Astrocyte of the cerebellum (primary cell): ENCODE measurements at regions not wholly inside any gene's neighbourhood (a gene's known extent, or its start where the extent isn't known, plus 50 kb on each side); places are given as distances from the start of the nearest gene placed in this dataset.
A peak's percentile ranks its signal among the peaks of the same experiment; 100 is the strongest.

Source experiments
- DNase-seq: peaks from one replicate; pipeline ENCODE4 v3.0.0-alpha.2; 2011; ENCODE audit warnings: low read depth
- H3K4me3 ChIP-seq: 2 replicates; pipeline ENCODE4 v1.5.1; 2011; ENCODE audit warnings: mild to moderate bottlenecking, low read depth, low read length, moderate library complexity
- in situ Hi-C: cut with HindIII; loops from 2 replicates; pipeline ENCODE4 v1.10.0; 2017; ENCODE audit warnings: low sequenced_read_pairs
- TF ChIP-seq, protein P1 (sequence below): IDR thresholded peaks from 2 replicates; pipeline ENCODE4 v1.5.1; 2012; ENCODE audit warnings: low read length, low read depth, moderate library complexity, mild to moderate bottlenecking; ENCODE audit errors: missing control alignments

DNA sequence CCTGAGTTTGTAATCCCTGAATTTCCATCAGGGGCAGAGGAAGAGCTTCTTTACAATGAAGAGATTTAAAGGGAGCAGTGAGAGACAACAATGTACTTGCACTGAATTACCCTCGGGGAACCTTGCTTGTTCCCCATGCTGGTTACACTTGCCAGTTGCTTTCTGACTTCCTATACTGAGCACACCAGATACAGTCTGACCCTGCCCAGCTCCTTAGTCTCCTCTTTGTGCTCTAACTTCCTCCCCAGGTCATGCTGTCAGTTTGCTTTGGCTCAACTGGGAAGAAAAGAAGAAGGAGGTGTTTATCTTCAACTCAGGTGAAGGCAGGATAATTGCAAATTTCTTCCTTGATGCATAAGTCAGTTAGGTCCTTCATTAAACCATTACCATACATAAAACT is 658.4 kb downstream of the NYAP2 start:
- TF ChIP-seq, protein P1, sequence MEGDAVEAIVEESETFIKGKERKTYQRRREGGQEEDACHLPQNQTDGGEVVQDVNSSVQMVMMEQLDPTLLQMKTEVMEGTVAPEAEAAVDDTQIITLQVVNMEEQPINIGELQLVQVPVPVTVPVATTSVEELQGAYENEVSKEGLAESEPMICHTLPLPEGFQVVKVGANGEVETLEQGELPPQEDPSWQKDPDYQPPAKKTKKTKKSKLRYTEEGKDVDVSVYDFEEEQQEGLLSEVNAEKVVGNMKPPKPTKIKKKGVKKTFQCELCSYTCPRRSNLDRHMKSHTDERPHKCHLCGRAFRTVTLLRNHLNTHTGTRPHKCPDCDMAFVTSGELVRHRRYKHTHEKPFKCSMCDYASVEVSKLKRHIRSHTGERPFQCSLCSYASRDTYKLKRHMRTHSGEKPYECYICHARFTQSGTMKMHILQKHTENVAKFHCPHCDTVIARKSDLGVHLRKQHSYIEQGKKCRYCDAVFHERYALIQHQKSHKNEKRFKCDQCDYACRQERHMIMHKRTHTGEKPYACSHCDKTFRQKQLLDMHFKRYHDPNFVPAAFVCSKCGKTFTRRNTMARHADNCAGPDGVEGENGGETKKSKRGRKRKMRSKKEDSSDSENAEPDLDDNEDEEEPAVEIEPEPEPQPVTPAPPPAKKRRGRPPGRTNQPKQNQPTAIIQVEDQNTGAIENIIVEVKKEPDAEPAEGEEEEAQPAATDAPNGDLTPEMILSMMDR: no peak
- no peak for DNase-seq
- no peak overlapping the region for H3K4me3 ChIP-seq
- in situ Hi-C loops: no loop called here

DNA sequence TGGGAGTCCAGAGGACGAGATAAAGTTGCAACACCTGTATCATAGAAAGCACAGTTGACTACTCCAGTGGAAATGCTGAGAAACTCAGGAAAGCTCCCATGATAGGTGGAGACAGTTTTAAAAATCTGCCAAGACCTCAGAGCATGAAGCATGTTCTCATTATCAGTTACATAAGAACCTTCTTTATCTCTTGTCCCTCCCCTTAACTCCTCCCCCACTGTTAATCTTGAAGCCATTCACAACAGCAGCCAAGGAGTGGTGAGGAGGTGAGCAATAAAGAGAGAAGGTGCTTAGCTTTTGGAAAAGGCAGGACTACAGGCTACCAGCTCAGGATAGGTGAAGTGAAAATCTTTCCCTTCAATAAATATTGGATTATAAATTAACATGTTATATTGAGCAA is 657.9 kb downstream of the NYAP2 start:
- in situ Hi-C loops: no loop called here
- TF ChIP-seq, protein P1: no peak
- no peak for DNase-seq
- H3K4me3 ChIP-seq: no peak overlapping the region

DNA sequence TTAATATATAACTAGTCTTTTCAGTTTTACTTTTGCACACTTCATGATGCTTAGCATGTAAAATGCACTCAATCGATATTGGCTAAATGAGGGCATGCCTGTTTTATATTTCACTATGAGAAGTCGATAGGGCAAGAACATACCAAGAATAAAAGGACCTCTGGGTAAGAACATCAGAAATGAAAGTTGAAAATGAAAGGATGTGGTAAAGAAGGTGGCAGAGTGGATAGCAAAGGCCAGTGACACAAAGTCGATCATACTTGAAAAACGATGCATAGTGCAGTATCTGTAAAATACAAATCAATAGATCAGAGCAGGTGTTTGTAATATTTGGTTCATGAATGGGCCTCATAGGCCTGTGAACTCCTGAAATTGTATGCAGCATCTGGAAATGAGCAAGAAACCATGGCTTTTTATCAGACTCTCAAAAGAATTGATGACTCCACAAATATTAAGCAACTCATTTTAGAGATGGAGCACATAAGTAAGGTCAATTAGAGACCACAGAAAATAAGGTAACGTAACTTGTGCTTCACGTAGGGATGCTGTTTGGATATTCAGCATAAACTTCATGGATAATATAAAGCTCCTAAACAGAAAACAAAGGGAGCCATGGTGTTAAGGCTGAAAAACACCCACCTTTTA is 653.4 kb downstream of the NYAP2 start:
- no peak for DNase-seq
- TF ChIP-seq, protein P1: no peak
- H3K4me3 ChIP-seq: no peak overlapping the region
- in situ Hi-C loops: no loop called here

DNA sequence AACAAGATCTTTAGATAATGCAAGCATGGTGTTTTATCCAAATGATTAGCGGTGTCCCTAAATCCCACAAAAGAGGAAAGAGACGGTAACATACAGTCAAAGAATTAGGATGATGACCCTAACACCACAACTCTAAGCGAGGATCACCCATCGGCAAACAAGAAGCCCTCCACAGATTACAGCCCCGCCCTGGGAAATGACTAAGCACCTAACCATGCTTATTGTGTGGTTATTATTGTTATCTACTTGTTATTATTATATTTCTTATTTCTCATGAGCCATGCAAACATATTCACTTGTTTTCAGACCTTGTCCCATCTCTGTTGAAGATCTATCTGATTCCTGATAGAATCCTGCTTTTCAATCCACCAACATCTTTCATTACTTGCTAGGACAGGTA is 651.3 kb downstream of the NYAP2 start:
- TF ChIP-seq, protein P1: no peak
- DNase-seq: no peak
- no peak overlapping the region for H3K4me3 ChIP-seq
- in situ Hi-C loops: no loop called here

DNA sequence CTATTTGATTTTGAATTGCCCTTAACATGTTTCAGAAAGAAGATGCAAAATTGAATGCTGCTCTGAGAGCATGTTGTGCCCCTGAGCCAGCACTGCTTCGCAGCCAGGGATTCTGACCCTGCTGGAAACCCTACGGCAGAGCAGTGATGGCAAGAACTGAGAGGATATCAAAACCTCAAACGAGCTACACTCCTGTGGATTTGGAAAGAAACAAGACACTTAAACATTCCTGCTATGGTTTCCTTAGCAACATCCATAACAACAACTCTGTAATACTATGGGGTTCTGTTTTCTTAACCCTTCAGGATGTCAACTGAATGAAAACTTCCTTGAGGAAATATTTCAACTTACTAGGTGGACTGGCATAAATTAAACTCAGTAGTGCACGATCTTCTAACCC is 649.1 kb downstream of the NYAP2 start:
- in situ Hi-C loops: no loop called here
- TF ChIP-seq, protein P1: peak; percentile 15
- no peak overlapping the region for H3K4me3 ChIP-seq
- DNase-seq: peak; percentile 92

- no peak for DNase-seq
- in situ Hi-C loops: no loop called here
- TF ChIP-seq, protein P1: no peak
- no peak overlapping the region for H3K4me3 ChIP-seq
Observed at GRCh38 chr2:226045080-226045479, 645.6 kb downstream of the NYAP2 start.
